ENCODE measurements at regions not wholly inside any gene's neighbourhood (a gene's known extent, or its start where the extent isn't known, plus 50 kb on each side); places are given as distances from the start of the nearest gene placed in this dataset.

GRCh38 chr5:54608423-54609085 is 91.0 kb downstream of the SNX18 start:
- TF ChIP-seq CTCF (IDR thresholded peaks at IDR 0.05) (no peak), POLR2AphosphoS5 (IDR thresholded peaks at IDR 0.05) (no peak), POLR2A (IDR thresholded peaks at IDR 0.05) (no peak), EP300 (IDR thresholded peaks at IDR 0.05) (no peak)
